ENCODE measurements at regions not wholly inside any gene's neighbourhood (a gene's known extent, or its start where the extent isn't known, plus 50 kb on each side); places are given as distances from the start of the nearest gene placed in this dataset.

DNA sequence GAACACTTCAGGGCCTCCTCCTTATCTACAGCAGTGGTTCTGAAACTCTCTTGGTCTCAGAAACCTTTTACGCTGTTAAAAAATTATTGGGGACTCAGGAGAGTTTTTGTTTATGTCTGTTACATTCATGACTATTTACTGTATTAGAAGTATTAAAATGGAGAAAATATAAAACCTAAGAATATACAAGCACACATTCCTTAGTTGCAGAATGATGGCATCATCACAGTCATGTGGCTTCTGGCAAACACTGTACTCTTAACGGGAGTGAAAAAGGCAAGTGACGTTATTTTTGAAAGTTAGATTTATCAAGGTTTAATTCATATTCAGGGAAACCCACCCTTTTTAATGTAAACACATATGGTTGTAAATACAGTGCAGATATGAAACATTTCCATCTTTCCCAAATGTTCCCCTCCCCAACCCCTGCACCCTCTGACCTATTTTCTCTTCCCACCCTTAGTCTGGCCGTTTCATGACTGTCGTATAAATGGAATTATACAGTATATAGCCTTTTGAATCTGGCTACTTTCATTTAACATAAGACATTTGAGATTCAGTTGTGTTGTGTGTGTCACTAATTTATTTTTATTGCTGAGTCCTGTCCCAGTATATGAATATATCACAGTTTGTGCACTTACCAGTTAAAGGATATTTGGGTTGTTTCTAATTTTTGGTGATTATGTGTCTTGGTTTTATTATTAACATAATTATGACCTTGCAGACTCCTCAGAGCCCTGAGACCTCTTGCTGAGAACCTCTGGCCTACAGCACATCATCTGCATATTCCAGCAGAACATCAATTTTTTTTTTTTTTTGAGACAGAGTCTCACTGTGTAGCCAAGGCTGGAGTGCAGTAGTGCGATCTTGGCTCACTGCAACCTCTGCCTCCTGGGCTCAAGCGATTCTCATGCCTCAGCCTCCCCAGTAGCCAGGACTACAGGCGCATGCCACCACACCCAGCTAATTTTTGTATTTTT lies 457.0 kb downstream of the PCNX1 start:
- intact Hi-C loops (cut with DNase I), result no loop called here
- no peak overlapping the region for H3K4me3 ChIP-seq
- peaks cover 0 to 5% (median 1%) of the 10 kb centered on the region in 4 donors for H3K4me1 ChIP-seq
- H3K27me3 ChIP-seq, result no peaks in the 10 kb centered on the region
- 62% methylated on average over 7 of the region's 8 CpGs for WGBS (ENCODE audit: insufficient coverage, low coverage, low lambda C conversion rate, missing lambda C conversion rate)
- H3K27ac ChIP-seq, result peak overlapping the region in 2 of 3 donors; percentile 6 to 54
- DNase-seq (no peak), ATAC-seq (peak in 2 of 4 donors; percentile 49 to 68)
- H3K9me3 ChIP-seq, result no peaks in the 10 kb centered on the region
- TF ChIP-seq POLR2A (IDR thresholded peaks at IDR 0.05), result no peak
- TF ChIP-seq, protein P1, sequence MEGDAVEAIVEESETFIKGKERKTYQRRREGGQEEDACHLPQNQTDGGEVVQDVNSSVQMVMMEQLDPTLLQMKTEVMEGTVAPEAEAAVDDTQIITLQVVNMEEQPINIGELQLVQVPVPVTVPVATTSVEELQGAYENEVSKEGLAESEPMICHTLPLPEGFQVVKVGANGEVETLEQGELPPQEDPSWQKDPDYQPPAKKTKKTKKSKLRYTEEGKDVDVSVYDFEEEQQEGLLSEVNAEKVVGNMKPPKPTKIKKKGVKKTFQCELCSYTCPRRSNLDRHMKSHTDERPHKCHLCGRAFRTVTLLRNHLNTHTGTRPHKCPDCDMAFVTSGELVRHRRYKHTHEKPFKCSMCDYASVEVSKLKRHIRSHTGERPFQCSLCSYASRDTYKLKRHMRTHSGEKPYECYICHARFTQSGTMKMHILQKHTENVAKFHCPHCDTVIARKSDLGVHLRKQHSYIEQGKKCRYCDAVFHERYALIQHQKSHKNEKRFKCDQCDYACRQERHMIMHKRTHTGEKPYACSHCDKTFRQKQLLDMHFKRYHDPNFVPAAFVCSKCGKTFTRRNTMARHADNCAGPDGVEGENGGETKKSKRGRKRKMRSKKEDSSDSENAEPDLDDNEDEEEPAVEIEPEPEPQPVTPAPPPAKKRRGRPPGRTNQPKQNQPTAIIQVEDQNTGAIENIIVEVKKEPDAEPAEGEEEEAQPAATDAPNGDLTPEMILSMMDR (IDR thresholded peaks at IDR 0.05), result no peak
- H3K36me3 ChIP-seq, result no peaks in the 10 kb centered on the region

DNA sequence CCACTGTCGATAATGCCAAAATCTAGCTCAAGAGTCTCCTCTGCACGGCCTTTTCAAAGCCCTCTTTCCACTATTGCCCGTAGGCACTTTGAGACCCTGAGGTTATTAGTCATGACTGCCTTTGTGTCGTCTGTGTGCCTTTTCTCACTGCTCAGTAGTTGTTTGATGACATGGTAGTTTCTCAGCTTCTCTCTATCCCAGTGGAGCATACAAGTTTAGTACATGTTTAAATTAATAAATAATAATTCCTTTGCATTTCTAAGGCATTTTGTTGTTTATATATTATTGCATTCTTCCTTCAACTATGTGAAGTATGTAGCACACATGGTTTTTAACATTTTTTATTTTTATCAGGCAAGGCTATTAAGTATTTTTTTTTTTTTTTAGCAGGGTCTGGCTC lies 458.1 kb downstream of the PCNX1 start:
- no peaks in the 10 kb centered on the region for H3K9me3 ChIP-seq
- no peaks in the 10 kb centered on the region for H3K36me3 ChIP-seq
- H3K27me3 ChIP-seq, result no peaks in the 10 kb centered on the region
- H3K27ac ChIP-seq, result no peak overlapping the region
- DNase-seq, result no peak
- 82% methylated on average over 4 of the region's 4 CpGs for WGBS (ENCODE audit: insufficient coverage, low coverage, low lambda C conversion rate, missing lambda C conversion rate)
- H3K4me1 ChIP-seq, result peaks cover 0 to 5% (median 1%) of the 10 kb centered on the region in 4 donors
- no peak for ATAC-seq
- no peak overlapping the region for H3K4me3 ChIP-seq
- intact Hi-C loops (cut with DNase I), result no loop called here
- no peak for TF ChIP-seq POLR2A (IDR thresholded peaks at IDR 0.05)
- TF ChIP-seq, protein P1 (IDR thresholded peaks at IDR 0.05), result no peak

DNA sequence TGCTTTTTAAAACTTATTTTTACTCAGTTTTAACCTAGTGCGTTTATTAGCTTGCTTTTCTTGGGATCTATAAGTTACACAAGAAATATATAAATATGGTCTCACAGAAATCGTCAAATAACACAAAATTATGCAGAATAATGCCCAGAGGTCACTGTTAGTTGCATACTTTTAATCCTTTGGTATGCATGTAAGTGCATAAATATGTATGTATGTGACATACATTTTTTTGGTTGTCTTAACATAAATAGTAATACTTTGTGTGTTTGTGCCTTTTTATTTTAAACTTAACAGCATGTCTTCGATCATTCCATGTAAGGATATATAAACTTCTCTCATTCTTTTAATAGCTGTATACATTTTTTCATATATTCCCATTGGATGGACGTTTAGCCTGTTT lies 459.6 kb downstream of the PCNX1 start:
- DNase-seq (no peak), ATAC-seq (no peak)
- no peak overlapping the region for H3K27ac ChIP-seq
- peaks cover 0 to 5% (median 1%) of the 10 kb centered on the region in 4 donors for H3K4me1 ChIP-seq
- no peaks in the 10 kb centered on the region for H3K9me3 ChIP-seq
- intact Hi-C loops (cut with DNase I), result no loop called here
- H3K4me3 ChIP-seq, result no peak overlapping the region
- no peaks in the 10 kb centered on the region for H3K27me3 ChIP-seq
- WGBS (ENCODE audit: insufficient coverage, low coverage, low lambda C conversion rate, missing lambda C conversion rate), result 90% methylated on average over 4 of the region's 4 CpGs
- TF ChIP-seq, protein P1 (IDR thresholded peaks at IDR 0.05), result no peak
- no peak for TF ChIP-seq POLR2A (IDR thresholded peaks at IDR 0.05)
- no peaks in the 10 kb centered on the region for H3K36me3 ChIP-seq

DNA sequence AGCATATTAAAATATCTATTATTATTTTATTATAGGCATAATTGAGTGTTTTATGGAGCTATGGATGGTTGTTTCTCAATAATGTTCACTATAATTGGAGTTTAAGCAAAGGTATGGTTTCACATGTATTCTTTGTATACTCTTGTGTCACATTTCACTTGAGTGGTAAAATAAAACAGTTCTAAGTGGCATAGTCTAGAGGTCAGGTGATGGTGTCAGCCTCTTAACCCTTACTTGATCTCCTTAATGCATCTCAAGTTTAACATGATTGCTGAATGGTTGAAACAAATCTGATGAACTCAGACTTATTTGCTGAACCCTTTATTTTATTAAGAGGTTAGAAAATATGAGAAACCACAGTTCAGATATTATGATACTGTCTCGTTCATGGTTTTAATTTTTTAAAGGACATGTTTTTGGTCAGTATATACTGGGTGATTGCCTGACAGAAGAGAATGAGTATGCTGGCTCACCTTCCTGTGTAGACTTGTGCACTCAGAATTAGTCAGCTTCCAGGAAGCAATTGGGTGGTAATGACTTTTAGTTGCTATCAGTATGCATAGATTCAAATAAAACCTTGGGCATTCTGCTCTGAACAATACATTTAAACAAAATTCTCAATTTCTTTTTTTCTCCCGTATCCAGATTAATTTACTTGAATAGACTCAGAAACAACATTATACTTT lies 464.6 kb downstream of the PCNX1 start:
- no peak for DNase-seq
- peak; percentile 36 to 96 (median 52) for ATAC-seq
- Histone ChIP-seq H3K27ac (no peak overlapping the region), H3K4me1 (peaks cover 0 to 13% (median 5%) of the 10 kb centered on the region in 4 donors), H3K4me3 (no peak overlapping the region), H3K9me3 (no peaks in the 10 kb centered on the region), H3K36me3 (no peaks in the 10 kb centered on the region), H3K27me3 (no peaks in the 10 kb centered on the region)
- intact Hi-C loops (cut with DNase I), result no loop called here
- WGBS (ENCODE audit: insufficient coverage, low coverage, low lambda C conversion rate, missing lambda C conversion rate), result 39% methylated on average over 2 of the region's 2 CpGs
- TF ChIP-seq, protein P1 (IDR thresholded peaks at IDR 0.05), result no peak
- no peak for TF ChIP-seq POLR2A (IDR thresholded peaks at IDR 0.05)

Data from right lobe of liver (tissue), 6 donors.